GM18951 (cell line): ENCODE measurements at regions not wholly inside any gene's neighbourhood (a gene's known extent, or its start where the extent isn't known, plus 50 kb on each side); places are given as distances from the start of the nearest gene placed in this dataset.

Experiments used
- POLR2A ChIP-seq: IDR thresholded peaks from 4 replicates; pipeline ENCODE4 v1.6.1; 2011; ENCODE audit warnings: mild to moderate bottlenecking; ENCODE audit not compliant: insufficient read length, insufficient read depth; ENCODE audit errors: extremely low read depth
- in situ Hi-C: fragments of 300-500 bp; cut with MboI; formaldehyde crosslinking; loops from one replicate; pipeline ENCODE4 v1.12.0; 2022; ENCODE audit warnings: low sequenced_read_pairs, mixed read lengths, inconsistent platforms; ENCODE audit not compliant: unreplicated experiment

DNA sequence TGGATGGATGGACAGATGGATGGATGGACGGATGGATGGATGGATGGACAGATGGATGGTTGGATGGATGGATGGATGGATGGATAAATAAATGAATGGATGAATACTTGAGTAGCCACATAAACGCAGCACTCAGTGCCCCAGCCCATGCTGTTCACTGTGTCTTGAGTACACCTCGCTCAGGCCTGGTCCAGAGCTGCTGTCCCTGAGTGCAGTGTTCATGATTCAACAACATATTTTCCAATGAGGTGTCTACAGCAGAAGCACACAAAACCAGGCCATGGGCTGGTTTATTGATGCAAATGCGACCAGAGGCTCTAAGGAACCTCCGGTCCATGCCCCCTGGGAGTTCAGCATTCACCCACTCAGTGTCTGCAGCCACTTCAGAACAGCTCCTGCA is 584.3 kb downstream of the BRD1 start:
- in situ Hi-C loops = no loop called here
- TF ChIP-seq POLR2A = no peak

DNA sequence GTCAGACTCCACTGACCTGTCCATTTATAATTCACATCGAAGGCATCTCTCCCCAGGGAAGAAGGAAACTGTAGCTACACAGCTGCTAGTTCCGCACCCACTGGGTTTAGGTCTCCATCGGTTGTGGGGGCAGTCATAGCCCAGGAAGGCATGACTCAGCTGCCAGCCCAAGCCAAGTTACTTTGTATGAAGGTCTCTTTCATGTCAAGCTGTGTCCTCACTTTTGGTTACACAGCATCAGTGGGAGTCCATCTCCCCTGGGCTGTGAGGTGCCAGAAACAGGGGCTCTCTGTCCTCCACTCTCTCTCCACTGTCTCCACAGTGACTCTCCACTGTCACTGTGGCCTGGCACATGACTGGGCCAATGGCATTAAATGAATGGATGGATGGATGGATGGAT is 585.2 kb downstream of the BRD1 start:
- in situ Hi-C loops = no loop called here
- no peak for TF ChIP-seq POLR2A

DNA sequence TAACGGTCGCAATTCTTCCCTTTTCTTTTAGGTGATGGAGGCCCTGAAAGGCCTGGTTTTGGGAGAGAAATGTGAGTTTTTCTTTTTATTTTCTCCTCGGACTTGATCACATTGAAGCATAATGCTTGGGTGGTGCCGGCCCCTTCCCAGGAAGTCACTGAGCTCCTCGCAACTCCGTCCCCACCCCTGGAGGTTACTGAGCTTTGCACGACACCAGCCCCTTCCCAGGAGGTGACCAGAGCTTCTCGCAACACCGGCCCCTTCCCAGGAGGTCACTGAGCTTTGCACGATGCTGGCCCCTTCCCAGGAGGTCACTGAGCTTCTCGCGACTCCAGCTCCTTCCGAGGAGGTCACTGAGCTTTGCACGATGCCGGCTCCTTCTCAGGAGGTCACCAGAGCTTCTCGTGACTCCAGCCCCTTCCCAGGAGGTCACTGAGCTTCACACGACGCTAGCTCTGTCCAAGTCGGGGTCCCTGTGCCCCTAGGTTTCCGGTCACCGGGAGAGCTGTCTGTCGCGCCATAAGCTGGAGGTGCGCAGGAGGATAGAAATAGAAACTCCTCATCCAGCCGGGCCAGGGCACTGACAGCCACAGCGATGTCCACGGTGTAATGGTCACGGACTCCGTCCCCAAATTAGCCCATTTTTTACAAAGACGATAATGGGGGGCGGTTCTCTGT is 586.4 kb downstream of the BRD1 start:
- in situ Hi-C loops = no loop called here
- no peak for TF ChIP-seq POLR2A

DNA sequence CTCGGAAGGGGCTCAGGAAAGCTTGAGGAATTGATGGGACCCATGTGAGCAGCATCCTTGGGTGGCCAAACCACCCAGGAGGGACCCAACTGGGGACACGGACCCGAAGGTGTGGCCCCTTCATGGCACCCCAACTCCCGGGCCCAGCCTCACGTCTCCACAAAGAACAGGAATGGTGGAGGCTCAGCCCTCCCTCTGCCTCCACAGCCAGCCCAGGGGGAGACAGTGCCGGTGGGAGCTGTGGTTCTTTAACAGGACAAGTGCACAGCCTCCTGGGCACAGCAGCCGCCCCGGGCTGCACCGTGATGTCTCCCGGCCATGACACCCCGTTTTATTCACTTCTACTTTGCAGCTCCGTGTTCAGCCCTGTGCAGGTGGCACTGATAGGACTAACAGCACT is 587.2 kb downstream of the BRD1 start:
- in situ Hi-C loops = no loop called here
- no peak for TF ChIP-seq POLR2A

DNA sequence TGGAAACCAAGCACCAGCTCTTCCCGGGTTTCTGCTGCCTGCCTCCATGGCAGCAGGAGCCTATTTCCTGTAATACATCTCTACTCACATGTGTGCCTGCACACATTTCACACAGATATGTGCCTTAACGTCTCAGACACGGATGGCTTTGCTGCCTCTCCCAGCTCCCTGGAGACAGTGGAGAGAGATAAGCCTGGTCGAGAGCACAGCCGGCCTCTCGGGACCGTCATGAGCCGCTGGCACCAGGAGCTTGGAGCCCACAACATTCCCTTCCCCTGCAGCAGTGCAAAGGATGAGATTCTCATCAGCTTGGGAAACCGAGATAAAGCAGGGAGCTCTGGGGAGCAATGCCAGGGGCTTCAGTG is 587.7 kb downstream of the BRD1 start:
- TF ChIP-seq POLR2A = no peak
- in situ Hi-C loops = no loop called here

DNA sequence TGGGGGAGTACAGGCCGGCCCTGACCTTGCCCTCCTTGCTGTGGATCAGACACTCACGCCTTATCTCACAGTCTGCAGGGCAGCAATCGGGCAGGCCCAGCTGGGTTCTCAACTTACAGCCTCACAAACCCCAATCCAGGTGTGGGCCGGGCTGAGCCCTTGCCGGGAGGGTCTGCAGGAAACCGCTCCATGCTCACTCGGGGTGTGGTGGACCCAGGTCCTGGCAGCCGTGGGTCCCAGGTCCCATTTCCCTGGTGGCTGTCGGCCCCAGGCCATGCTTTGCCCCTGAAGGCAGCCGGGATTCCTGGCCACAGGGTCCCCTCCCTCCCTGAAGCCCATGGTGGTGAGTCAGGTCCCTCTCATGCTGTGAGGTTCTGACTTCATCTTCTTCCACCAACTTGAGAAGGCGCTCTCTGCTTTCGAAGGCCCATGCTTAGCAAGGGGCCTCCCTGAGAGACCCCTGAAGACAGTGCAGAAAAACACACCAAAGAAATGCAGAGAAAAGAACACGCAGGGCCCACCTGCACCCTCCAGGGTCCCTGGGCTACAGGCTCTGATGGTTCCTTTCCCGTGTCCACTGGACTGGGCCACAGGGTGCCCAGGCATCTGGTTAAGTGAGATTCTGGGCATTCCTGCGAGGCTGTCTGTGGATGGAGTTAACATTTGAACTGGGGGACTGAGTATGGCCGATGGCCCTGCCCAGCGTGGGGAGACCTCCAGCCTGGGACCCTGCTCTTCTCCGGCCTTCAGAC is 588.2 kb downstream of the BRD1 start:
- in situ Hi-C loops = no loop called here
- no peak for TF ChIP-seq POLR2A

DNA sequence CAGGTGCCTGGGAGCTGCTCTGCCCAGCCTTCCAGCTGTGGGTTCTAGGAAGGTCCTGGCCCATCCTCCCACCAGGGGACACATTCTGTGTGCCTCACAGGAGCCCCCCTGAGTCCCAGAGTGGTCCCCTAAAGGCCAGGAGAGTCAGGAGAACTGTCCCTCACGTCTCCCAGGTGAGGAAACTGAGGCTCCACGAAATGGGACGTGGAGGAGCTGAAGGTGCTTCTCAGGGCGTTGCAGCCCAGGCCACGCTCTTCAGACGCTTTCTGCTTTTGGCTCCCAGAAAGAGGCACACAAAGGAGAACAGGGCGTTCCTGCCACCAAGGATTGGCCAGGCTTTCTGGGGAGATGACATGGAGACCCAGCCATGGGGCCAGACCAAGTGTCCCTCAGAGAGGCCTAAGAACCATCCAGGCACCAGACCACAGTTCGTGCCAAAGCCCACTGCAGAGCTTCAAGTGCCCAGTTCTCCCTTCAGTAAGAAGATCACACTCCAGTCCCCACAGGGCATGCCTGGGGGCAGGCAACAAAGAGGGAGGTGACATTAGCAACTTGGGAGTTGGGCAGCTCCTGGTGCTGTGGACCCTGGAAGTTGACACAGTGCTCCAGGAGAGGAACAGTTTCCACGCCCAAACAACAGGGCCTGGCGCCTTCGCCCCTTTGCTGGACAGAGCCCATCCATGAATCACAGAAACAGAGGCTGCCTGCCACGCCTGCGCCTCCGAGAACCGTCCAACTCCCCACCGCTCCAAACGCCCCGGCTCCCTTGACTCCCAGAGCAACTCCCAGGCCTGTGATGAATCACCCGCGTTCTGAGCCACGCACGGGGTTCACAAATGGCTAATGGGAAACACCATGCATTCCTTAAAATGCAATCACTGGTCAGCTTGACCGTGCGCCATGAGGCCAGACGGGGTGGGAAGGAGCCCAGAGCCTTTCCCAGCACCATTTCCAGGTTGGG is 589.2 kb downstream of the BRD1 start:
- TF ChIP-seq POLR2A = no peak
- in situ Hi-C loops = no loop called here

DNA sequence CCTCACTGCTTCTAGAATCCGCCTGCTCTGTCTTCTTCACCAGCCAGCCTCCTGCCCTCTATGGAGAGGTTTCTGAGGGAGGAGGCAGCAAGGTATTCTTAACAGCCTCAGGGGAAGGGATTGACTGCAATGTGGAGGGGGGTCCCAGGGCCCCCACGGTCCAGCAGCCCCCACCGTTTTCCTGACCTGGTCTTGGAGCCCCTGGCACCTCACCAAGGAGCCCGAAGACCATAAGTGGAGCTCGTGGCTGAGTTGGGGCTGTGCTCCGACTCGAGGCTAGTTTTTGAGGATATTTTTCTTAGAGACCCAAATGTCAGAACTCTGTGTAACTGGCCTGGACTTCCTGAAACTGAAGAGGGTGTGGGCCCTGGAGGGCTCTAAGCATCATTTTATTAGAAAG is 590.0 kb downstream of the BRD1 start:
- TF ChIP-seq POLR2A = no peak
- in situ Hi-C loops = no loop called here

DNA sequence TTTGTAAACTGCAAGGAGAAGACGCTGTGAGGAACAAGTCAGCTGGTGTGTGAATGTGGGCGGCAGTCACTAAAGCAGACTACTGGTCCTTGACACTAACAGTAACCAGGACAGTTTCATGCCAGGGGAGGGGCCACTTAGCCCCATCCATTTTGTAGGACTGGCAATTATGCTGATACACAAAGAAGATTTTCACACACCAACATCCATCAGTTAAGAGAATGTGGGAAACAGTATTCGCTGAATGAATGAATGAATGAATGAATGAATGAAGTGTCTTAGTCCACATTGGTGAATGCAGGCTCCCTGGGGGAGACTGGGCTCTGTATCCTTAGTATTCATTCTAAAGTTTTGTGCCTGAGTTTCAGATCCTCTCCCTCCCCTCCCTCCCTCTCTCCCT is 590.4 kb downstream of the BRD1 start:
- in situ Hi-C loops = no loop called here
- no peak for TF ChIP-seq POLR2A

DNA sequence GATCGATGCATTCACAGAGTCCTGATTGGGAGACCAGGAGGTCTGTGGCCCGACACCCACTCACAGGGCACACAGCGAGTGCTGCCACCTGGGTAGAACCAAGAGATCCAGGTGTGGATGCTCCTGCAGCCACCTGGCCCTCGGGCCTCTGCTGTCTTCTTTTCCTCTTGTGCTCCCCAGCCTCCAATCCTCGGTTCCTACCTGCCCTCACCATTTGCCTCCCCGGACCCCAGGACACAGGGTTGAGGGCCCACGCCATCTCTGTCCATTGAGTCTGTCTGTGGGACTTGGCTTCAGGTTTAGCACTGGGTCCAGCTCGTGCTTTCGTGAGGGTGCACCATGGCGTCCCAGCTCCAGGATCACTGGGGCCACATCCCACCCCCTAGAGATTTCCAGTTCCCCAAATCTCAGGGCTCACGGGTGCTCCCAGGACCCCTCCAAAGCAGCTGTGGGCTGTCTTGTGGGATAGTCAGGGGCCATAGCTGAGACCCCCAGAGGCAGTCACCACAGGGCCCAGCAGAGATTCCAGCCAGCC is 591.1 kb downstream of the BRD1 start:
- in situ Hi-C loops = no loop called here
- TF ChIP-seq POLR2A = no peak

DNA sequence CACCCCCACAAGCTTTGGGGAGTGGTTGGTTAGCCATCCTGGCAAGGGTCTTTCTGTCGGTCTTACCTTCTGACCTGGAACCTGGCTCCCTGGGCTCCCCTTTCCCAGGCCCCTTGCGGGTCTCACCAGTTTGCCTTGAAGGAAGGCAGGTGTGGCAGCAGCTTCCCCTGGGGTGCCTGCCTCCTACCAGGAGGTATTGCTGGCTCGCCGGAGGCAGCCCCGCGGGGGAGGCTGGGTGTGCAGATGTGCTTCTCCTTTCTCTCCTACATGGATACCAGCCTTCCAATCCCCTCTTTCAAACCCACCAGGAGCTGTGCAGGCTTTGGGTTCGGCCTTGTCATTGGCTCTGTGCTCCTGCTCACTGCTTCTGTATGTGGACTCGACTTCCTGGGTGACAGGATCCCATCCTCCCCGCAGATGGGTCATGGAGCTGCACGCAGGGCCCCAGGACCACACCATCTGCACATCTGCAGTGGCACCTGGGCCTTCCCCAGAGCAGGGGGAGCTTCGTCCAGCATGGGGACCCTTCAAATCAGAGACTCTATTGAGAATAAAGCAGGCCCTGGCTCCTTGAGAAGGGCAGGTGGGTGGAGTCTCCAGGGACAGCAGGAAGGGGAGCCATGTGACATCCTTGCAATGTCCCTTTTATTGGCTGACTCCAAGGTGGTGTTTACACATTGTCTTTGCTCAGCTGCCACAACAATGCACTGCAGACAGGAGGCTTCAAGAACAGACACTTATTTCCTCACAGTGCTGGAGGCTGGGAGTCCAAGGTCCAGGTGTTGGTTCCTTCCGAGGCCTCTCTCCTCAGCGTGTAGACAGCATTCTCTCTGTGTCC is 592.0 kb downstream of the BRD1 start:
- TF ChIP-seq POLR2A = no peak
- in situ Hi-C loops = no loop called here

DNA sequence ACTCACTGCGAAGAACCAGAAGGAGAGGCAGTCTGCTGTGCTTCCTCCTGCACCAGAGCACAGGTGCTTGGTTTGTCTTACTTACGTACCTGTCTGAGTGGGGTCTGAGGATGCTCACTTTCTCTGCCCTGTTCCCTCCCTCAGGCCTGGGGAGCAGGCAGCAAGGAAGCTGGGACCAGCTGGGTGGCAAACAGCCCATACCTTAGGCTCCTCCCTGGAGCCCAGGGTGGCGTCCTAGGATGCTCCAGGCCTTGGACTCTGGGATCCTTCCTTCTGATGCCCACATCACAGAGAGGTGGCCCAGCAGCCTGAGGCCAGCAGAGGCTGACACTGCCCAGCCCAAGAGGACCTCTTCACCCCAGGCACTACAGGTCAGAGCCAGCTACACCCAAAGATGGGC is 593.2 kb downstream of the BRD1 start:
- in situ Hi-C loops = no loop called here
- no peak for TF ChIP-seq POLR2A
